HEK293 (cell line): ENCODE measurements at regions not wholly inside any gene's neighbourhood (a gene's known extent, or its start where the extent isn't known, plus 50 kb on each side); places are given as distances from the start of the nearest gene placed in this dataset.

Experiments used
- CTCF ChIP-seq: fragments of 450-650 bp; formaldehyde crosslinking; IDR thresholded peaks from 2 replicates; pipeline ENCODE4 v1.5.1; 2016; ENCODE audit warnings: missing biosample characterization, missing genetic modification characterization
- GFI1B ChIP-seq: fragments of 450-650 bp; formaldehyde crosslinking; IDR thresholded peaks from 2 replicates; pipeline ENCODE4 v1.5.1; 2016; ENCODE audit warnings: missing biosample characterization, missing genetic modification characterization
- SCRT2 ChIP-seq: fragments of 450-650 bp; formaldehyde crosslinking; IDR thresholded peaks from 2 replicates; pipeline ENCODE4 v1.5.1; 2016; ENCODE audit warnings: missing biosample characterization, missing genetic modification characterization
- YY1 ChIP-seq: fragments of 450-650 bp; formaldehyde crosslinking; IDR thresholded peaks from 2 replicates; pipeline ENCODE4 v1.5.1; 2018; ENCODE audit warnings: missing biosample characterization, missing genetic modification characterization
- ZNF544 ChIP-seq: fragments of 450-650 bp; formaldehyde crosslinking; IDR thresholded peaks from 2 replicates; pipeline ENCODE4 v1.5.0; 2017; ENCODE audit warnings: missing biosample characterization, missing genetic modification characterization
- ZNF558 ChIP-seq: fragments of 450-650 bp; formaldehyde crosslinking; IDR thresholded peaks from 2 replicates; pipeline ENCODE4 v1.5.1; 2016; ENCODE audit warnings: missing biosample characterization, missing genetic modification characterization
- ZSCAN30 ChIP-seq: fragments of 450-650 bp; IDR thresholded peaks from 2 replicates; pipeline ENCODE4 v1.5.1; 2018; ENCODE audit warnings: missing biosample characterization, mild to moderate bottlenecking, missing genetic modification characterization, moderate library complexity
- TF ChIP-seq, protein P1 (sequence below): fragments of 450-650 bp; formaldehyde crosslinking; IDR thresholded peaks from 2 replicates; pipeline ENCODE4 v1.5.1; 2016; ENCODE audit warnings: missing biosample characterization, missing genetic modification characterization
- TF ChIP-seq, protein P2 (sequence below): fragments of 450-650 bp; formaldehyde crosslinking; IDR thresholded peaks from 2 replicates; pipeline ENCODE4 v1.5.1; 2016; ENCODE audit warnings: missing biosample characterization, missing genetic modification characterization

DNA sequence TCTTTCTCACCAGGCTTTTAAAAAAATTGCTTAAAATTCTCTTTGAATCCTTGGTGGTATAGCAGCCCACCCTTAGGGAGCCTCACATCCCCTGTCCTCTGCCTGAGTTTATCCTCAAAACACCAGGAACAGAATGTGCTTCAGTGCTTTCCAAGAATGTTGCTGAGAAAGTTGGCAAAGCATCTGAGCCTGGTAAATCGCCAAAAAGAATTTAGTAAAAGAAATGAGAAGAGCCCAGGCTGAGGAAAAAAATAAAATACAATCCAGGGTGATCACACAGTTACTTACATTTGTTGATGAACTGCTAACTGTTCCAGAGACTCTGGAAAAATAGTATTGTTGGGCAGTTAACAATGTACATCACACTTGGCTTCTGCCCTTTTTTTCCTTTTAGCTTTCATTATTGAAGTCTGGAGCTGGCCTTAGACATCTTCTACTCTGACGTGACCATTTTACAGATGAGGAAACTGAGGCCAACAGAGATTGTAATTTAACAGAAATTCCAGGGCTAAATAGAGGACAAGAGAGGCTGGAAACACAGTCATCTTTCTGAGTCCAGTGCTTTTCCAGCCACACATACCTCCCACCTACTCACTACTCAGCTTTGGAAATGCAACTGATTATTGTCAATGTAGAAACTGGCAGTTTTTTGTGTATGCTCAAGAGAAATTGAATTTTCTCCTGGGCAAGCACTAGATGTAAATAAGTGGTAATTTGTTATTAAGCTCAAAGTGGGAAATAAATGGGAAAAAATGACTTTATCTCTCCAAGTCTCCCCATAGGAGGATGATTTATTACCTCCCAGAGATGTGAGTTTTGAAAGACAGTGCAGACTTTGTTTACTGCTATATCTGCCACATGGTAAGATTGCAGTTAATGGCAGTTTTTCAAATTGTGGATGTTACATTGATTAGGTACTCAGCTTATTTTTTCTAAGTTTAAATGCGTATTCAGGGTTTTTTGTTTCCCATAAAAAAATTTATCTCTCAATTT is 86.7 kb upstream of the ALDH1A1 start:
- no peak for TF ChIP-seq ZNF558
- no peak for TF ChIP-seq SCRT2 (tag by site-specific recombination)
- TF ChIP-seq, protein P1, sequence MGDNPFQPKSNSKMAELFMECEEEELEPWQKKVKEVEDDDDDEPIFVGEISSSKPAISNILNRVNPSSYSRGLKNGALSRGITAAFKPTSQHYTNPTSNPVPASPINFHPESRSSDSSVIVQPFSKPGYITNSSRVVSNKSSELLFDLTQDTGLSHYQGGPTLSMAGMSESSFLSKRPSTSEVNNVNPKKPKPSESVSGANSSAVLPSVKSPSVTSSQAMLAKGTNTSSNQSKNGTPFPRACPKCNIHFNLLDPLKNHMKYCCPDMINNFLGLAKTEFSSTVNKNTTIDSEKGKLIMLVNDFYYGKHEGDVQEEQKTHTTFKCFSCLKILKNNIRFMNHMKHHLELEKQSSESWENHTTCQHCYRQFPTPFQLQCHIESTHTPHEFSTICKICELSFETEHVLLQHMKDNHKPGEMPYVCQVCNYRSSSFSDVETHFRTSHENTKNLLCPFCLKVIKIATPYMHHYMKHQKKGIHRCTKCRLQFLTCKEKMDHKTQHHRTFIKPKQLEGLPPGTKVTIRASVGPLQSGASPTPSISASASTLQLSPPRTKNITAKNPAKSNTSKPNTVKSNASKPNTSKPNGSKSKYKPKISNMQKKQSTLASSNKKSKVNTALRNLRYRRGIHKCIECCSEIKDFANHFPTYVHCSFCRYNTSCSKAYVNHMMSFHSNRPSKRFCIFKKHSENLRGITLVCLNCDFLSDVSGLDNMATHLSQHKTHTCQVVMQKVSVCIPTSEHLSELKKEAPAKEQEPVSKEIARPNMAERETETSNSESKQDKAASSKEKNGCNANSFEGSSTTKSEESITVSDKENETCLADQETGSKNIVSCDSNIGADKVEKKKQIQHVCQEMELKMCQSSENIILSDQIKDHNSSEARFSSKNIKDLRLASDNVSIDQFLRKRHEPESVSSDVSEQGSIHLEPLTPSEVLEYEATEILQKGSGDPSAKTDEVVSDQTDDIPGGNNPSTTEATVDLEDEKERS, result no peak
- TF ChIP-seq, protein P2, sequence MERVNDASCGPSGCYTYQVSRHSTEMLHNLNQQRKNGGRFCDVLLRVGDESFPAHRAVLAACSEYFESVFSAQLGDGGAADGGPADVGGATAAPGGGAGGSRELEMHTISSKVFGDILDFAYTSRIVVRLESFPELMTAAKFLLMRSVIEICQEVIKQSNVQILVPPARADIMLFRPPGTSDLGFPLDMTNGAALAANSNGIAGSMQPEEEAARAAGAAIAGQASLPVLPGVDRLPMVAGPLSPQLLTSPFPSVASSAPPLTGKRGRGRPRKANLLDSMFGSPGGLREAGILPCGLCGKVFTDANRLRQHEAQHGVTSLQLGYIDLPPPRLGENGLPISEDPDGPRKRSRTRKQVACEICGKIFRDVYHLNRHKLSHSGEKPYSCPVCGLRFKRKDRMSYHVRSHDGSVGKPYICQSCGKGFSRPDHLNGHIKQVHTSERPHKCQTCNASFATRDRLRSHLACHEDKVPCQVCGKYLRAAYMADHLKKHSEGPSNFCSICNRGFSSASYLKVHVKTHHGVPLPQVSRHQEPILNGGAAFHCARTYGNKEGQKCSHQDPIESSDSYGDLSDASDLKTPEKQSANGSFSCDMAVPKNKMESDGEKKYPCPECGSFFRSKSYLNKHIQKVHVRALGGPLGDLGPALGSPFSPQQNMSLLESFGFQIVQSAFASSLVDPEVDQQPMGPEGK (tag by site-specific recombination), result no peak
- no peak for TF ChIP-seq ZSCAN30 (tag by site-specific recombination)
- no peak for TF ChIP-seq CTCF (tag by site-specific recombination)
- no peak for TF ChIP-seq ZNF544 (tag by site-specific recombination)
- no peak for TF ChIP-seq YY1 (tag by site-specific recombination)
- TF ChIP-seq GFI1B (tag by site-specific recombination), result no peak
